IPS-20b (cell line): ENCODE measurements at regions not wholly inside any gene's neighbourhood (a gene's known extent, or its start where the extent isn't known, plus 50 kb on each side); places are given as distances from the start of the nearest gene placed in this dataset.
"Not testable (repeated sequence)": the region's sequence is repeated elsewhere in the genome, so short reads cannot be mapped to it uniquely, and the experiment has no call there.

ENCODE experiments used
- H3K27ac ChIP-seq: one replicate; pipeline ENCODE4 v1.5.1; 2013; ENCODE audit warnings: low read length
- H3K27me3 ChIP-seq: 2 replicates; pipeline ENCODE4 v1.6.1; 2013; ENCODE audit warnings: mild to moderate bottlenecking, low read length, inconsistent platforms; ENCODE audit not compliant: insufficient read depth
- H3K36me3 ChIP-seq: 2 replicates; pipeline ENCODE4 v1.6.1; 2013; ENCODE audit warnings: low read depth, mild to moderate bottlenecking, inconsistent platforms, low read length, moderate library complexity; ENCODE audit not compliant: insufficient read depth
- H3K4me1 ChIP-seq: 2 replicates; pipeline ENCODE4 v1.6.1; 2013; ENCODE audit warnings: mild to moderate bottlenecking, control low read depth, inconsistent platforms, low read length, moderate library complexity; ENCODE audit not compliant: insufficient read depth
- H3K4me3 ChIP-seq: 2 replicates; pipeline ENCODE4 v1.5.1; 2013; ENCODE audit warnings: mild to moderate bottlenecking, low read length, inconsistent platforms
- H3K9ac ChIP-seq: 2 replicates; pipeline ENCODE4 v1.6.1; 2013; ENCODE audit warnings: low read depth, mild to moderate bottlenecking, inconsistent platforms, low read length, moderate library complexity
- H3K9me3 ChIP-seq: 2 replicates; pipeline ENCODE4 v1.6.1; 2013; ENCODE audit warnings: mild to moderate bottlenecking, low read depth, low read length, inconsistent platforms; ENCODE audit not compliant: insufficient read depth

GRCh38 chr6:28775405-28776129, 148.2 kb downstream of the TRIM27 start:
- Histone ChIP-seq H3K27me3 (peaks cover 100% of the 10 kb centered on the region), H3K4me3 (peak overlapping the region; percentile 65), H3K27ac (no peak overlapping the region), H3K9me3 (no peaks in the 10 kb centered on the region; the same call in 1 of the 2 replicates), H3K4me1 (peaks cover 26% of the 10 kb centered on the region), H3K36me3 (no peaks in the 10 kb centered on the region), H3K9ac (no peak overlapping the region; the same call in 1 of the 2 replicates)

DNA sequence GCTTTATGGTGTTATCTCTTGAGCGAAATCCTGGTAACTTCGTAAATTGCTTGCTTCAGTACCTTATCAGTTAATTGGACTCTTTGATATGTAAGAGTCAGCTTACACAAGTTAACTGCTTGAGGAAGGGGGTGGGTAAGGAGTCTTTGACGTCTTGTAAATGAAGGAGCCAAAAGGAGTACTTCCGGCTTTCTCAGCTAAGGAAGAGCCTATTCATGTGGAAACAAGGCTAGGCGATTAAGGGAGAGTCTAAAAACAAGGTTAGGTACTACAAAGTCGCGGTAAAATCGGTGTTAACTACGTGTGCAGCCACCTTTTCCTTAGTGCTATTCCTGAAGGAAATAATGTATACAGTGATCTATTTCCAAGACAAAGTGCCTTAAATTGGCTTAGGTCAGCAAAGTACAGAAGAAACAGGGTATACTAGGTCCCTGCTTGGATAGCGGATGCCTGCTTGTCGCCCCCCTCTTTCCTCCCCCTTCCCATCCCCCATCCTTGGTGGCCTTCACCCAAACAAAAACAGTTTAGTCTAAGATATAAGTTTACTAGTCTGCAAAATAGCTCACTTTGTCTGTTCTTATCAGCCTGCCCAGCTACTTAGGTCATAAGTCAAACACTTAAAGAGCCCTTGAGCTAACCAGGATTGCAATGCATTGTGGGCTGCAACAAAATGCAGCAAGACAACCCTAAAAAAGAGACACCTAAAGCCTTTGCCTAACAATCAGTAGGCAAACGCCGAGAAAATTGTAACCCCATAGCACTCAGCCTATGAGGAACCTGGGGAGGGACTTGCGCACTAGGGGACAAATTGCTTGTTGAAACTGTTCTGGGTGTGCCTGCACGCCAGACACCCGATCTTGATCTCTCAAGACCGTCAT, 147.3 kb downstream of the TRIM27 start:
- H3K4me3 ChIP-seq: peak overlapping the region; percentile 65

DNA sequence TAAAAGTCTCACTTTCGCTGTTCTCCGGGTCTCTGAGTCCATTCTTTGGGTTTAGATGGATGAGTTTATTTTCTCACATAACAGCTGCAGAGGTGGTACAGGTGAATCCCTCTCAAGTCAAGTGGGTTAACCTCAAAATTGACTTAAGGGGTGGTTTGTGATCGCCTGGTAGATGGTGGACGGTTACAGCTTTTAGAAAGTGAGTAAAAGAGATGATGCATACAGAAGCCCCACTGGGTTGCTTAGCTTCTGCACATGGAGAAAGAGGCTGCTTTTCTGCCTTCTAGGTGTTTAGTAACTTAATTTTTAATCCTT, 146.7 kb downstream of the TRIM27 start:
- Histone ChIP-seq H3K36me3 (no peaks in the 10 kb centered on the region), H3K9me3 (no peaks in the 10 kb centered on the region; the same call in 1 of the 2 replicates), H3K27ac (no peak overlapping the region), H3K4me3 (peak overlapping the region; percentile 65), H3K9ac (no peak overlapping the region), H3K4me1 (peaks cover 23% of the 10 kb centered on the region), H3K27me3 (peaks cover 100% of the 10 kb centered on the region)

More for the DNA sequence above, 147.3 kb downstream of the TRIM27 start:
- Histone ChIP-seq H3K27me3 (peaks cover 100% of the 10 kb centered on the region), H3K36me3 (no peaks in the 10 kb centered on the region), H3K27ac (no peak overlapping the region), H3K9me3 (no peaks in the 10 kb centered on the region; the same call in 1 of the 2 replicates), H3K9ac (no peak overlapping the region), H3K4me1 (peaks cover 26% of the 10 kb centered on the region)

GRCh38 chr6:28782113-28782673, 141.6 kb downstream of the TRIM27 start:
- Histone ChIP-seq H3K27me3 (peaks cover 100% of the 10 kb centered on the region), H3K4me1 (peaks cover 8% of the 10 kb centered on the region; the same call in 1 of the 2 replicates), H3K27ac (no peak overlapping the region), H3K9me3 (no peaks in the 10 kb centered on the region; the same call in 1 of the 2 replicates), H3K9ac (no peak overlapping the region), H3K36me3 (no peaks in the 10 kb centered on the region), H3K4me3 (no peak overlapping the region)

- Histone ChIP-seq H3K9me3 (no peaks in the 10 kb centered on the region; the same call in 1 of the 2 replicates), H3K36me3 (no peaks in the 10 kb centered on the region), H3K27me3 (peaks cover 98% of the 10 kb centered on the region), H3K9ac (no peak overlapping the region), H3K4me3 (peak overlapping the region; percentile 54), H3K27ac (no peak overlapping the region), H3K4me1 (no peaks in the 10 kb centered on the region; the same call in 1 of the 2 replicates)
Measured at GRCh38 chr6:28785962-28786679, 137.7 kb downstream of the TRIM27 start.

GRCh38 chr6:28789553-28790083, 134.2 kb downstream of the TRIM27 start:
- Histone ChIP-seq H3K27ac (no peak overlapping the region), H3K4me1 (no peaks in the 10 kb centered on the region), H3K27me3 (peaks cover 96% of the 10 kb centered on the region), H3K36me3 (no peaks in the 10 kb centered on the region), H3K4me3 (peak overlapping the region; percentile 85), H3K9ac (peak overlapping the region; percentile 30; the same call in 1 of the 2 replicates), H3K9me3 (no peaks in the 10 kb centered on the region; the same call in 1 of the 2 replicates)

DNA sequence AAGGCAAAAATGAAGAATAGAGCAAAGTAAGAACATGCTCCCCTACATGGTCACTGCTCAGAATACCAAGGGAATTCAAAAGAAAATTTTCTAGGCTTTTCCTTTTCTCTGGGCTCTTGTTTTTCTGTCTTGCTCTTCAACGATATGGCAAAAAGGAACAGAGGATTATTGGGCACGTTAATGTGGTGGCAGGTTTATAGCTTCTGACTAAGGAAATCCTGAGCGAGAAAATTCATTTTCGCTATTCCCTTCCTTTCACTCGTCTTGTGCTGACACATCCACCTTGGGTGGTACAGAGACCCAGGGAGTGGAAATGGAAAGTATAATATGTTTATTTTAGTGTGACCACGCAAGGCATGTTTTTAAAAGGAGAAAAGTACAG, 132.8 kb downstream of the TRIM27 start:
- Histone ChIP-seq H3K36me3 (no peaks in the 10 kb centered on the region), H3K4me3 (peak overlapping the region; percentile 29; the same call in 1 of the 2 replicates), H3K27ac (no peak overlapping the region), H3K9me3 (no peaks in the 10 kb centered on the region; the same call in 1 of the 2 replicates), H3K9ac (no peak overlapping the region), H3K4me1 (no peaks in the 10 kb centered on the region), H3K27me3 (peaks cover 96% of the 10 kb centered on the region)

DNA sequence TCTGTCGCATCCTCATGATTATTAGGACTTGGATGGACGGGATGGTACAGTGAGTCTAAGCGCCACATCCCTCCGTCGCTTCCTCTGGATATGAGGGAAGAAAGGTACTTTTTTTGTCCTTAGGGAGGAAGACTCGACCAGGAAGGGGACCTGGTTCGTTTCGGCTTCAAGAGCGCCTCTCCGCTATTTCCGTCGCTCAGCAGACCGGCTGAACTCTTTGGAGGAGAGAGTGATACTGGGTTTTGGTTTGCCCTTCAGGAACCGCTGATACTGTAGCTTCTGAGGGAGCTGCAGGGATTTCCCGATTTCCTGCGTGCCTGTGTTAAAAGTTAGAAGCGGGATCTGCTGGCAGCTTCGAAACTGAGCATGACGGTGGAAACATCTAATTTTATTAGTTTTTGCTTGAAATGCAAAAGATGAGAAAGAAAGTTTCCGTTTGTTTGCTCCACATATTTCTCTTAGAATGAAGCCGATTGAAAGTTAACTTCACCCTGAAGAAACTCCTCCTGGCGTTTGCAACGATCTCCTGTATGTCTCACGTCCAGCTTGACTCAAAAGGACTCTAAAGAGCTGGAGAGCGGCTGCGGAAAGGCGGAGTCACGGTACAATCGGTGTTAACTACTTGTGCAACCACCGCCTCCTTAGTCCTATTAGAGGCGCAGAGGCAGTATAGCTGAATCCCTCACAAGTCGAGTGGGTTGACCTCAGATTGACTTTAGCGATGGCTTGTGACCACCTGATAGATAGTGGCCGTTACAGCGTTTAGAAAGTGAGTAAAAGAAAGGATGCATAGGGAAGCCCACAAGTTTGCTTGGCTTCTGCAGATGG, 129.4 kb downstream of the TRIM27 start:
- H3K27ac ChIP-seq: no peak overlapping the region
- peaks cover 78% of the 10 kb centered on the region for H3K27me3 ChIP-seq
- H3K4me3 ChIP-seq: peak overlapping the region; percentile 79
- H3K9ac ChIP-seq: peak overlapping the region; percentile 22; the same call in 1 of the 2 replicates
- H3K36me3 ChIP-seq: no peaks in the 10 kb centered on the region
- no peaks in the 10 kb centered on the region for H3K9me3 ChIP-seq
- H3K4me1 ChIP-seq: no peaks in the 10 kb centered on the region

DNA sequence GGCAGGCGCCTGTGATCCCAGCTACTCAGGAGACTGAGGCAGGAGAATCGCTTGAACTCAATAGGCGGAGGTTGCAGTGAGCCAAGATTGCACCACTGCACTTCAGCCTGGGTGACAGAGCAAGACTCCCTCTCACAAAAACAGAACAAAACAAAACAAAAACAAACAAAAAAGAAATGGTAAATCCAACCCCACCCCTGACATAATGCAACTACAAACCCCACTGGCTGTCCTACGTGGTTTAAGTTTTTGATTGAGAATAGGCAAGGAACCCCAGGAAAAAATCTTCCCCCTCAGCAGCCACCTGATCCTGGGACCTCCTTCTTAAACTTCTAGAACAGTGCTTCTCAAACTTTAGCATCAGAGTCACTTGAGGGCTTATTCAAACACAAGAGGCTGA, 123.1 kb downstream of the TRIM27 start:
- H3K9me3 ChIP-seq, H3K36me3 ChIP-seq, H3K9ac ChIP-seq, H3K4me1 ChIP-seq, H3K4me3 ChIP-seq, H3K27ac ChIP-seq: not testable (repeated sequence)
- peaks cover 67% of the 10 kb centered on the region for H3K27me3 ChIP-seq

DNA sequence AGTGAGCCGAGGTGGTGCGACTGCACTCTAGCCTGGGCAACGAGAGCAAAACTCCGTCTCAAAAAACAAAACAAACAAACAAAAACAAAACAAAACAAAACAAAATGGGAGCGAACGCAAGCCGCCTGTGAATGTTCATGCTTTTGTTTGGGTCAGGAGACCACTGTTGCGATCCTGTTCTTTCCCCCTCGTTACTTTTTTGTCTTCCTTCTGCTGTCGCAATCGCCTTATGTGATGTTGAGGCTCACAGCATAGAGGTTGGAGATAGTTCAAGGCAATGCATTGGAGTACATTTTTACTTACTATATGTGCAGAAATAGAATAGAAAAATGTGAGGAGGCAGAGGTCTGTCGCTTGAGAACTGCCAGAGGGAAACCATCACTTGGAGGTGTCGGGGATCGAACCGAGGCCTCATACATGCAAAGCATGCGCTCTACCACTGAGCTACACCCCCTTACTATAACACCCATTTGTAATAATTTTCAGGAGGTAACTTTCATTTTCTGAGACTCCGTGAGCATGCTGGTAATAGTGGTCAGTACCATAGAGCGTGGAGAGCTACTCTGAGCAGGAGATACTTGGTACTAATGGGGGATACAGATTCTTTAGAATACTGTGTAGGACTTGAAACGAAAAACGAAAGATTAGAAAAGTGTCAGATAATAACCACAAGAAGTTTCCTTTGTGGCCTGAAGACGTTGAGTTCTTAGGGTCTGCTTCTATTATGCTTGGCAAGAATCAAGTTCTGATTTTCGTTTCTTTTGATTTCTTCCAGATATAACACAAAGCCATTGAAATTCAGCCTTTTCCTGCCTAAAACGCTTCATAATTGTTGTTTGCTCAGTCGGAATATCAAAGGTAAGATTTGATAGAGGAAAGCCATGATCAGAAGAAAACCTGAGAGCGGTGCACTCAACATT, 121.1 kb downstream of the TRIM27 start:
- H3K36me3 ChIP-seq: no peaks in the 10 kb centered on the region
- no peaks in the 10 kb centered on the region for H3K4me1 ChIP-seq
- no peak overlapping the region; the same call in 1 of the 2 replicates for H3K9ac ChIP-seq
- H3K27me3 ChIP-seq: peaks cover 74% of the 10 kb centered on the region
- H3K4me3 ChIP-seq: peak overlapping the region; percentile 66
- H3K27ac ChIP-seq: no peak overlapping the region
- H3K9me3 ChIP-seq: no peaks in the 10 kb centered on the region
